ENCODE measurements at regions not wholly inside any gene's neighbourhood (a gene's known extent, or its start where the extent isn't known, plus 50 kb on each side); places are given as distances from the start of the nearest gene placed in this dataset.

- TF ChIP-seq CTCF (IDR thresholded peaks at IDR 0.05) (no peak), POLR2AphosphoS5 (IDR thresholded peaks at IDR 0.05) (no peak)
Observed at GRCh38 chr14:97021571-97022168, 224.5 kb downstream of the VRK1 start.
